ENCODE measurements at regions not wholly inside any gene's neighbourhood (a gene's known extent, or its start where the extent isn't known, plus 50 kb on each side); places are given as distances from the start of the nearest gene placed in this dataset.

DNA sequence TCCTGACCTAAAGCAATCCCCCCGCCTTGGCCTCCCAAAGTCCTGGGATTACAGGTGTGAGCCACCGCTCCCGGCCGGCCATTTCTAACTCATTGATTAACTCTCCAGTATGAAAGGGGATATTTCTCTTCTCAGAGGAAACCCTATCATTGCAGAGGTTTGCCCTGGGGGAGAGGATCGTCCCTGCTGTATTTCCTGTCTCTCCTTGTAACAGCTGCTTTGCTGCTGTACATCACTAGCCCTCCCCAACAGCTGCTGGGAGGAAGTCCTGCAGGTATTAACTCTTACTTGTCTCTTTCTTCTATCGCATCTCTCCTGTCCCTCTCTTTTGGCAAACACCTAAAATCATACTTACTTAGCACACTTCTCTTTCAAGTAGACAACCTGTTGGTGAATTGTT lies 219.0 kb upstream of the DSEL start:
- DNase-seq (ENCODE audit: low spot score) = no peak

DNA sequence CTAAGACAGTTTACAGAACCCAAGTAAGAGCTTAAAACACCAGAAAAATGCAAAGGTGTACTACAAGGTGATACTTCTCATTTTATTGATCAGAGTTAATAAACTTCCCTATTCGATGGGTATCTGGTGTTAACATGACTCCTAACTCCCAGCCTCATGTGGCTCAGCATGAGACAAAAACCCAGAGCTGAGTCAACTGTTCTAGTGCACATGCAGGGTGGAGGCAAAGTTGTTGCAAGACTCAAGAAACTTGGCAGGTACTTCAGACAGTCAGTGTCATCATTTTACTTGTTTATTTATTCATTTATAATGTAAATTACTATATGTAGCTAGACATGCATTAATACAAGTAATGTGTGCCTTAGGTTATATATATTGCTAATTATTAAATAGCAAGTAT lies 216.6 kb upstream of the DSEL start:
- no peak for DNase-seq (ENCODE audit: low spot score)

DNA sequence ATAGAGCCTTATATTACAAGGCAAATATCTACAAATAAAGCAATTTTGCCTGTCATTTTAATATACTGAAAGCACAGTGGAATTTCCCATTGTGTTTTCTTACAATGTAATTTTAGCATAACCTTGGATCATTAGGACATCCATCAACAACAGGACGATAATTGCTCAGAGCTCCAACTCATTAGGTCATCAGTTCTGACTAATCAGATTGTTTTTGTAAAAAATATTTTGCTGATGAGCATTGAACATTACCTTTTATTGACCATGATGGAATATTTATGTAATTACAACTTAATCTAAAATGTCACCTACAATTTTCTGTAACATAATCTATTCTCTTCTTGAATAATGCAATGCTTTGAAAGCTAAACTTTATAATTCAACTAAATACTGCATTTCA lies 215.3 kb upstream of the DSEL start:
- no peak for DNase-seq (ENCODE audit: low spot score)

DNA sequence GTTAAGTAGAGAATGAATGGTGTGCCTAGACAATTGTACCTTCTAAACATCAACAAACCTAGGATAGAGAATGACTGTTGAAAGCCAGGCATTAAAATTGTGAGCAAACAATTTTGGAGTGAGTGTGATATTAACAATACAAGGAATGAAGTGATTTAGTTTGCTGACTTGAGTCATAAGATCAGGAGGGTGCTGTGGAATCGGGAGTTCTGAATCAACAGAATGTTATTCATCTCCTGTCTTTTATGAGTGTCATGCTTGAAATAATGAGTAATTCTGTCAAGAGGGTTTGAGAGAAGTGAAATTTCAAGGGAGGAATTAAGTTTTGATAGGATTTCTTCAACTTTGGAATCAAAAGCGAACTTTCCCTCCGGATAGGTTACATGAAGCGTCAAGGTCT lies 214.4 kb upstream of the DSEL start:
- no peak for DNase-seq (ENCODE audit: low spot score)

DNA sequence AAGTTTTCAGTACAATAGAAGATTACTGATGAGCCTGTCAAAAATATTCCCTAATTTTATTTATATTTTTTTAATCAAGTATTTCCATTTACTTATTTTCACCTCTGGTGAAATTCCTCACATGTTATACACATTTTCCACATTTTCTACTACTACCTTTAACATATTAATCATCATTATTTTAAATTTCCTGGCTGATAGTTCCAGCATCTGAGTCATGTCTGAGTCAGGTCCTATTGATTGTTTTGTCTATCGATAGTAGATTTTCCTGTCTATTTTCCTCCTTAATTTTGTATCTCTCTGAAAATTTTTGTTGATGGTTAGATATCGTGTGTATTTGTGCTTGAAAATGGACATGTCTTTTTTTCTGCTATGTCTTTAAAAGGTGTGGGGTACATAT lies 211.8 kb upstream of the DSEL start:
- no peak for DNase-seq (ENCODE audit: low spot score)

DNA sequence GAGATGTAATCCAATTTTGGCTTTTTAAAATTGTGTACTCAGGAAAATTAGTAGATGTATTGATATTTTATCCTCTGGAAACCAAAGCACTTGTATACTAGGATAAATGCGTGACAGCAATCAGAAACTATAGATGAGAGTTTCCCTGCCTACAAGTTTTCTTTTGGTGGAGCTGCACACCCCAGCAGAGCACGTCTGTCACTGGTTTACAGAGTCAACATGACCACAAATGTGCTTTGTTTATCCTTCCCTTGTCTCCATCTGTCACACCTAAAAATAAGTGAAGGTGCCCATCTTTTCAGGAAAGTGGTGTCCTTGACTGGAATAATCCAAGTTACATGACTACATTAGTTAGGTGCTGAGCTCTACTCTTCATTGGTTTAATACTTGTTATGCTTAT lies 210.4 kb upstream of the DSEL start:
- no peak for DNase-seq (ENCODE audit: low spot score)

DNA sequence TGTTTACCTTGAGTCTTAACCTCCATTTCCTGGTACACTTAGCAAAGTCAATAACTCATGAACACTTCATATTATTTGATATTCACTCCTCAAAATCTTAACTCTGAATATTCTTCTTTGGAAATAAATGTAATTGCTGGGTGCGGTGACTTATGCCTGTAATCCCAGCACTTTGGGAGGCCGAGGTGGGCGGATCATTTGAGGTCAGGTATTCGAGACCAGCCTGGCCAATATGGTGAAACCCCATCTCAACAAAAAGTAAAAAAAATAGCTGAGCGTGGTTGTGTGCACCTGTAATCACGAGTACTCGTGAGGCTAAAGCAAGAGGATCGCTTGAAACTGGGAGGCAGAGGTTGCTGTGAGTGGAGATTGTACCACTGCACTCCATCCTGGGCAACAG lies 201.3 kb upstream of the DSEL start:
- DNase-seq (ENCODE audit: low spot score) = no peak

DNA sequence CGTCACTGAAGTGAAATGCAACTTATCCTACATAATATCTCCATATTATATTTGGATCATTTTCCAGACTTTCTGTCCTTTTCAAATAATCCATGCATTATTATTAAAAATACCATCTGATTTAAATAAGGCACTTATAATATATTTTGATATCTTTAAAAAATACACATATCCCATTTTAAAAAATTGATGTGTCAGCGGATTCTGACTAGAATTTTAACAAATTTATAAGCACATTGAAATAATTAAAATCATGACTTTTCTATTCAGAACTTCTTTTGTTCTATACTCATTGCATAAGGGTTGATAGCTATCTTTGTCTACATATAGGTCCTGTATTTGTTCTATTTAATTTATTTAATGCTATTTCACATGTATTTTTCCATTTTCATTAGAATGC lies 199.0 kb upstream of the DSEL start:
- DNase-seq (ENCODE audit: low spot score) = no peak

DNA sequence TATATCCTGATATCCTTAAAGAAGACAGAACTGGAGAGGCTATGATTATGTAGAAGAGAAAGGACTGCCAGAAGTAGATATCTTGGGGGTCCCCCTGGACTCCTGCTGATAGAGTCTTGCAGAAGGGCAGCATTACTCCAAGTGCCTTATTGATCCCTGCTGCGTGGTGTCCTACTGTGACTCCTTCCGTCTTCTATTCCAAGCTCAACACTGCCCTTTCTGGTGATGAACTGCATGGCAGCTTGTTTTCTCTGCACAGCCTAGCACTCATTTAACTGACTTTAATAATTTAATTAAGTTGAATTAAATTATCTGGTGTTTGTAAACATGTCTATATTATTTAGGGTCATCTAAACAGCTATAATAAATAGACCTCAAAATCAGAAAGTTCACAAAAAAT lies 194.1 kb upstream of the DSEL start:
- DNase-seq (ENCODE audit: low spot score) = no peak

DNA sequence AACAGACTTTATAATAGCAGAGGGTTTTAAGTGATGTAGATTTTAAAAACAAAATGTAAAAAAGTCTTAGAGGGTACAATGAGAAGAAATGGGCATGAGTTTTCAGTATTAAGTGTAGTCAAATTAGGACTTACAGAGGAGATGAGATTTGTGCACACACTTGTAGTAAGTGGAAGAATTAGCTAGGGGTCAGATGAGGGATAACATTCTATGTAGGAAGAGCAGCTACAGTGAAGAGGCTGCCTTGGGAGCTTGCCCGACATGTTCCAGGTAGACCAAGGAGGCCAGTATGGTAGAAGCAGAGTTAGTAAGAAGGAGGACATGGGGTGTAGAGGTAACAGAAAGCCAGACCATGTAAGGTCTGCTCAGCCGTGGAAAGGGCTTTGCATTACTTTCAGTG lies 189.2 kb upstream of the DSEL start:
- no peak for DNase-seq (ENCODE audit: low spot score)

DNA sequence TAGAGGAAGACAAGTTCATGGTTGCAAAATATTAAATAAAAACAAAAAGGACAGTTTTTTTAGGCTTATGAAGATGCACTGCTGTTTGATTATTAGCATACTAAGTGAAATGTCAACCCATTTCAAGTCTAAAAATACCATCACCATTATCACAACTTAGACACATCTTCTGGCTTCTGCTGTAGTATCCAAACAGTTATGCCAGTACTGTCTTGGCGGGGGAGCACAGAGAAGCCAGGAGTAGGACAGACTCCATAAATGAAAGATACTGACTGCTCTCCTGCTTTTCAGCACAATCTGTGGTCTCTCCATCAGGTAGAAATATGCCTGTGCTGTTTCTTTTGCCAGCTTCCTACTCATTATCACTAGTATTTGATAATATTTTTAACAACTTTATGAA lies 179.2 kb upstream of the DSEL start:
- DNase-seq (ENCODE audit: low spot score) = no peak

DNA sequence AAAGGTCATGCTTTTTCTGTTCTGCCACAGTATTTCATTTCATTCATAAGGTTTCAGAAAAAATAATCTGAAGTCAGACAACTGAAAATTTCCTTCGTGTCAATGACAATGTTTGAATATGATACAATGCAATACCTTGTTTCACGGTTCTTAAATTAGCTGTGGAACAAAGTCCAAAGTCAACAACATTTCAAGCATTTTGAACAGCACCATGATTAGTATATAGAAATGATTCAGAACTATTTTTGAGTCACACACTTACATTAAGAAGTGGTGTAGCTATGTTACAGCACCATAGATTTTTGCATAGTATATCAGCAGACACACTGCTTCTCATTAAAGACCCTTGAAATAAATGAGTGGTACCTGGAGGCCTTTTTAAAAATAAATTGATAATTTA lies 178.3 kb upstream of the DSEL start:
- no peak for DNase-seq (ENCODE audit: low spot score)

DNA sequence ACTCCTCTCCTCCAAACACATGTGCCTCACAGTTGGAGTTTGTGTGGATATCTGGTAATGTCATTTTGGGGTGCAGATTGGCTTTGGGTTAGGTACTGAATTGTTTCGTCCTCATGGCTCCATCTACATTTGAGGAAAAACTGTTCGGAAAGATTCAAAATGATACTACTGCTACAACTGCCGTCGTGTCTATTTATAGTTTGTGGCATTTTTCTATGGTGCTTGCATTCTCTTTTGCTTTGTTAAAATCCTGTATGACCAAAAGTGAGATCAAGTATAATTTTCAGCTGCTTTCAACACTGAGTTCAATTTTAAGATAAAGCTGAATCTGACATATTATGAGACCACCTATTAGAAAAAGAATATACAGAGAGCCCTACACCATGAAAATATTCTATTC lies 176.3 kb upstream of the DSEL start:
- no peak for DNase-seq (ENCODE audit: low spot score)

DNA sequence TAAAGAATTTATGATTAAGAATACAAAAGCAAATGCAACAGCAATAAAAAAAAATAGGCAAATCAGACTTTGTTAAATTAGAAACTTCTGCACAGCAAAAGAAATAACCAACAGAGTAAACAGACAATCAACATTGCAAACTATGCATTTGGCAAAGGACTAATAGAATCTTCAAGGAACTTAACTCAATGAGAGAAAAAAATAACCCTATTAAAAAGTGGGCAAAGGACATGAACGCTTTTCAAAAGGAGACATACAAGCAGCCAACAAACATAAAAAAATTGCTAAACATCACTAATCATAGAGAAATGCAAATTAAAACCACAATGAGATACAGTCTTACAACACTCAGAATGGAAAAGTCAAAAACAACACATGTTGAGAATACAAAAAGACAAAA lies 166.0 kb upstream of the DSEL start:
- no peak for DNase-seq (ENCODE audit: low spot score)

DNA sequence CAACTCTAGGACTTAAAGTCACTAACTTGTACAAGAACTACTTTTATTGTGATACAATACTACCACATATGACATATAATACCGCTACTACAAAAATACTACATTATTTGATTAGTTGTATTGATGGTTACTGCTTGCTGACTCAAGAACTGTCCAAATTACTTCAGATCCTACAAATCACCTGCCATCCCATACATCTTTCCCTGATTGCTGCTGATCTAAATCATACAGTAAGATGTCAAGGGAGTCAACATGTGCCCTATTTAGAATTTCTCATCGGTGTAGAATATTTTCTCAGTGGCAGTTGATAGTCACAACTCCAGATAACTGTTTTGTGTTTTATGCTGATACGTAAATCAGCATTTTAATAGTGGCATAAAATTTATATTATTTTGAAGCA lies 161.0 kb upstream of the DSEL start:
- DNase-seq (ENCODE audit: low spot score) = no peak

DNA sequence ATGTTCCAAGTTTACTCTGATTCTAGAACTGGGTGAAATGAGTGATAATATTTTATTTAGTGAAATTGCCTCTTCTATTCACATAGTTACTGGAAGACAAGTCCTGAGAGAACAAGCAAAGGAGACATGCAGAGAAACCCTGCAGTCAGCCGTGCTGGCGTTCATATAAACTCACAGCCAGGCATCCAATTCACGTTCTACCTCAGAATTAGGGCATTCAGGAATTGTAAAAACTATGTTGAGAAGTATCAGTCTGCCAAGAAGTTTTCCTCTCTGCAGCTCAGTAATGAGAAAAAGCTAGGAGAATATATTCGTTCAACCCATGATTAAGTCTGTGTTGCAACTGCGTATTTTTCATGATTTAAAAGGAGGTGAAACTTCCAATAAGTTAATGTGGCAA lies 156.2 kb upstream of the DSEL start:
- DNase-seq (ENCODE audit: low spot score) = no peak

DNA sequence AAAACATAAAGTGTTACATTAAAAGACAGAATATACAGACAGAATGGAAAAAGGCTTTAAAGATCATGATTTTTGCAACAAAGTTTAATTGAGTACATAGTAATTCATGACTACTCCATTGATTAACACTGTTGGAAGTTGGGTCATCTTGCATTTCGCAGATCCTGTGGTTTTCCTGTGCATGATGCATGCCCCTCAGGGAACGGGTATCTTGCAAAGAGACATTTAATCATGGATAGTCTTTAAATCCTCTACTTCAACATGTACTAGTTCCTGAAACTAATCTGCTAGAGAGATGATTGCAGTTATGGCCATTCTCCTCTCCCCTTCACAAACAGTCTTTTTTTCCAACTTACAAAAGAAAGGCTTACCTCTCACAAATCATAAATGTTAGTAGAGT lies 155.6 kb upstream of the DSEL start:
- DNase-seq (ENCODE audit: low spot score) = no peak

DNA sequence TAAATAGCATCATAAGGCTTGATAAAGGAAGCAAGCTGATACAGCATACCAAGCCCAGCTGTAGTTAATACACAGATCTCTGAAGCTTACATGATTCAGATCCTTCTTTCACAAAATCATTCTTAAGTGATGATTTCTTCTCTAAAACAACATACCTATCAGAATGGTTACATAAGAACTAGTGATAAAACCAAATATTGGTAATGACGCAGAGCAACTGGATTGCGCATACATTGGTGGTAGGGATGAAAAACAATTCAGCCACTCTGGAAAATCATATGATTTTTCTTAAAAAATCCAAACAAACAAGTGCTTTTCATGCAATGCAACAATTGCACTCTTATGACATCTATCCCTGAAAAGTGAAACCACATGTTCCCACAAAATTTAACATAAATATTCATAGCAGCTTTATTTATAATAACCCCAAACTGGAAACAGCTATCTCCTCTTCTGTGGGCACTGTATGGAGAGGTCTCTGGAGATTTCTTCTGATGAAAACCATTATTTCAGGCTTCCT lies 153.6 kb upstream of the DSEL start:
- no peak for DNase-seq (ENCODE audit: low spot score)

DNA sequence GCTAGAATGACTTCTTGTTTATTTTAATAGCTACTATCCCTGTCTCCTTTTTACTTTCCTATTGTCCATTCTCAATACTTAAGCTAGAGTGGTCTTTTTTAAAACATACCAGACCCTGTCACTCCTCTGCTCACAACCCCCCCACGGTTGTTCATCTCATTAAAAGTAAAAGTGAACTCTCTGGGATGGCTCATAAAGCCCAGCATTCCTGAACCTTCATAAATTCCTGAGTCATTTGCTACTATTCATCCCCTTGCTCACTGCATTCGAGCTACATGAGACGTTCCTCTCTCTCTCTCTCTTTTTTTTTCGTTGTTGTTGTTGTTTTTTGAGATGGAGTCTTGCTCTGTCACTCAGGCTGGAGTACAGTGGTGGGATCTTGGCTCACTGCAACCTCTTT lies 148.7 kb upstream of the DSEL start:
- no peak for DNase-seq (ENCODE audit: low spot score)

DNA sequence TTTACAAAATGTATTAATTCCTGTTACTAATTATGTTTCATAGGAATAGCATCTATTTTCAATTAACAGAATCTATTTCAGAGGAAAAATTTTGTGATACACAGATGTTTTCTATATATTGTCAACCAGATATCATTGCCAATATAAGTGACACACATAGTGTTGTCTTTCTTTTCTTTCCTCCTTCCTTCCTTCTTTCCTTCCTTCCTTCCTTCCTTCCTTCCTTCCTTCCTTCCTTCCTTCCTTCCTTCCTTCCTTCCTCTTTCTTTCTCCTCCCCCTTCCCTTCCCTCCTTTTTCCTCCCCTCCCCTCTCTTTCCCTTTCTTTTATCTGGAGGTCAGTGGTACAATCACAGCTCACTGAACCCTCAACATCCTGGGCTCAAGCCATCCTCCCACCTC lies 146.5 kb upstream of the DSEL start:
- no peak for DNase-seq (ENCODE audit: low spot score)

DNA sequence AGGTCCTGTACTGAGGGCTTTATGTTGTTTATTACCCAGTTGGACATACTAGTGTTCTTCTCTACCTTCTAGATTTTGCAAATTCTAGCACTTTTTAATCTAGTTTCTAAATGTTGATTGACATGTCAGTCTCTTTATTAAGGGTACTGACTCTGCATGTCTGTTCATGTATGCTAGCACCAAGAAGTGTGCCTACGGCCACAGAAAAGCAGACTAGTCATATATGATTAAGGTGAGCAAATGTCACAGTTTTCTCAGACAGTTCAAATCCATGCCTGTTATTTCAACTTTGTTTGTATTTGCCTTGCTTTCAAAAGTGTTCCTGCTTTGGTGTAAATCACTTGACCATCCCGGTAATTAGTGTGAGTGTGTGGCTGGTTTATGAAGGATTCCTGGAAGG lies 145.0 kb upstream of the DSEL start:
- DNase-seq (ENCODE audit: low spot score) = no peak

DNA sequence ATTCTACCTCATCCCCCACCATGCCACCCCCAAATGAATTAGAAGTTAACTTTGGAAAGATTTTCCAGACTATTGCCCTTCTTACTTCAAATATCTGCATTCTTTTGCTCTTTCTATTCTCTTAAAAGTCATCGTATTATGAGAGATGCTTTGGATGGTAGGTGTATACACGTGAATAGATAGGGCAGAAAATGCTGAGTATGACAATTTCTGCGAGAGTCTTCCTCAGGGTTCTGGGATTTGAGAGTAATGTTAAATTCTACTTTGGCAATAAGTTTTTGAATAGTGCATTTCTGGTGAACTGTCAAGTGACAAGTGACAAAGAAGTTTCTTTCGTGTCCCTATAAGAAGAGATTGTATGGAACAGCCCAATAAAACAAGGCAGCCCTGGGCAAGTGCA lies 137.6 kb upstream of the DSEL start:
- DNase-seq (ENCODE audit: low spot score) = no peak

DNA sequence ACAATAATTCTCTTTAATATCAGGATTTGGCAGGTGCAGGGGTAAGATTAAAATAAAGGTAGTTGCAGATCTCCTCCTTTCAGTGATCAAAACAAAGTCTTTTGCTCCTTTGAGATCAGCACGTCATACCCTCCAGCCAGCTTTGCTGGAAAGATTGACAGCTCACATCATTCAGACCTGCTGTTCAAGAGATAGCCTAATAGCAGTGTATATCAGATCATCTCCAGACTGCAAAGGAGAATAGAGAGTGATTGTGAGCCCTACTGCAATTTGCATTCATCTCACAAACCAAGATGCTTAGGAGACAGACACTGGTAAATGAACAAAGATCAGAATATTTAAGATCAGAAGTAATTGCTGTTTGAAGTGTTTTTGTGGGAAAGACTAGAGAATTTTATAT lies 135.8 kb upstream of the DSEL start:
- DNase-seq (ENCODE audit: low spot score) = no peak

DNA sequence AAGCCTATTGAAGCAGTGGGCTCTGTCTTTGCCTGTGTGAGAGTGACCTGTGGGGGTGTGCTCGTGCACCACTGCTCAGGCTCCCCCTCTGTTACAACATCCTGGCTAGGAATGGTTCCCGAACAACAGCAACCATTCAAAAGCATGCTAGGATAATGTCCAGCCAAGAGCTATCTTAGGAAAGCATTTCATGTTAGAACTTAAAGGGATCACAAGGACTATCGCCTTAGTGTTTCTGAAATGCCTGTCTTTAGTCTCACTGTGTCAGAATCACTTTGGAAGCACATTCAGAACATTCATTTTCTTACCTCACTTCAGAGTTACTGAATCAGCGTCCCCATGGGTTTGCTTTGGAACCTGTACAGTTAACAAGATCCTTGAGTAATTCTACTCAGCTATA lies 134.9 kb upstream of the DSEL start:
- DNase-seq (ENCODE audit: low spot score) = no peak

DNA sequence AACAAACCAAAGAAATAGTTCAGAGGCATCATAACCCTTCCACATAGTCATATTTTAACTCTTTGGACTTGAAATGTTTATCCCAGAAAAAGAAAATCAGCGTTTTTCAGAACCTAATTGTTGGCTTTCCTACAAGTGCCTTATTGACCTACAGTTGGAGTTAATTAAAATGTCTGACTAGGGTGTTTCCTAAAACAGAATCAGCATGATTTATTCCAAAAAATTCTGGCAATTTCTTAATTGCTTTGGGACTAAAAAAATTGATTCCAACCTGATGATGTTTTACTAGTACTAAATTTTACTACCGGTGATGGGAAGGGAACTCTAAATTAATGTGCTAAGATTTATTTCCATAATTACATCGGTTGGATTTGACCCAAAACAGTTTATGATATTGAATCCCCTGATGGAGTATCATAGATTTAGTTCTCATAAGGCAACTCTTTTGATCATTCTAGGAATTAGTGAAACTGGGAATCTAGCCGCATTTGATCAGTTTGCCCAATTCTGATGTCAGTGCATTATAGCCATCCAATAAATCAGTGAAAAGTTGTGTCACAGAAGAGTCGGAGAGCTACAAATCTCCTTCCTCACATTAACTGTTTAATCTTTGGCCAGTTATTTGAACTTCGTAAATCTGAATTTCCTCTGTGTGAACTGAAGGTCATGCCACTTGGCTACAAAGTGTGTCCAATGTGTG lies 134.3 kb upstream of the DSEL start:
- no peak for DNase-seq (ENCODE audit: low spot score)
